ENCODE measurements at regions not wholly inside any gene's neighbourhood (a gene's known extent, or its start where the extent isn't known, plus 50 kb on each side); places are given as distances from the start of the nearest gene placed in this dataset.

DNA sequence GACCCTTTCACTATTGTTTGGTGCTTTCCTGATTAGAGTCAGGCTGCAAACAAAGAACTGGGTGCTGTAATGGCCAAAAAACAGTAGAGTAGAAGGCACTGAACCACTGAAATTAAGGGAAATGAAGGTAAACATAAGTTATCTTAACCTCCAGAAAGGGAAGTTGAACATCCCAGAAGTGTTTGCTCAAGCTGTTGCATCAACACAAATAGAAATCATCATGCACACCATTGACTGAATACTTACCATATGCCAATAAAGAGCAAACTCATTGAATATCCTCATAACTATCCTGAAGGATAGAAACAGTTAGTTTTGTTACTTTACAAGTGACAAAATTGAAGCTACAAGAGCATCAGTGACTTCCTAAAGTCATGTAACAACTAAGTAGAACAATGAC, 477.4 kb upstream of the CHST9 start:
- TF ChIP-seq CSDC2 (CRISPR knock-in tag; IDR thresholded peaks at IDR 0.05) (no peak), ZNF565 (CRISPR knock-in tag; conservative IDR thresholded peaks at IDR 0.05; ENCODE audit: low read depth) (no peak), TCF4 (CRISPR knock-in tag; IDR thresholded peaks at IDR 0.05; ENCODE audit: borderline replicate concordance) (no peak), ESRRG (CRISPR knock-in tag; IDR thresholded peaks at IDR 0.05) (no peak), ZFP30 (CRISPR knock-in tag; IDR thresholded peaks at IDR 0.05) (no peak), BACH2 (CRISPR knock-in tag; IDR thresholded peaks at IDR 0.05; ENCODE audit: borderline replicate concordance) (no peak), RARB (CRISPR knock-in tag; IDR thresholded peaks at IDR 0.05) (no peak), OSR1 (CRISPR knock-in tag; IDR thresholded peaks at IDR 0.05) (no peak), ZC3H10 (CRISPR knock-in tag; IDR thresholded peaks at IDR 0.05) (no peak)
- TF ChIP-seq, protein P1, sequence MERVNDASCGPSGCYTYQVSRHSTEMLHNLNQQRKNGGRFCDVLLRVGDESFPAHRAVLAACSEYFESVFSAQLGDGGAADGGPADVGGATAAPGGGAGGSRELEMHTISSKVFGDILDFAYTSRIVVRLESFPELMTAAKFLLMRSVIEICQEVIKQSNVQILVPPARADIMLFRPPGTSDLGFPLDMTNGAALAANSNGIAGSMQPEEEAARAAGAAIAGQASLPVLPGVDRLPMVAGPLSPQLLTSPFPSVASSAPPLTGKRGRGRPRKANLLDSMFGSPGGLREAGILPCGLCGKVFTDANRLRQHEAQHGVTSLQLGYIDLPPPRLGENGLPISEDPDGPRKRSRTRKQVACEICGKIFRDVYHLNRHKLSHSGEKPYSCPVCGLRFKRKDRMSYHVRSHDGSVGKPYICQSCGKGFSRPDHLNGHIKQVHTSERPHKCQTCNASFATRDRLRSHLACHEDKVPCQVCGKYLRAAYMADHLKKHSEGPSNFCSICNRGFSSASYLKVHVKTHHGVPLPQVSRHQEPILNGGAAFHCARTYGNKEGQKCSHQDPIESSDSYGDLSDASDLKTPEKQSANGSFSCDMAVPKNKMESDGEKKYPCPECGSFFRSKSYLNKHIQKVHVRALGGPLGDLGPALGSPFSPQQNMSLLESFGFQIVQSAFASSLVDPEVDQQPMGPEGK (CRISPR knock-in tag; IDR thresholded peaks at IDR 0.05; ENCODE audit: borderline replicate concordance) = no peak
- TF ChIP-seq, protein P2, sequence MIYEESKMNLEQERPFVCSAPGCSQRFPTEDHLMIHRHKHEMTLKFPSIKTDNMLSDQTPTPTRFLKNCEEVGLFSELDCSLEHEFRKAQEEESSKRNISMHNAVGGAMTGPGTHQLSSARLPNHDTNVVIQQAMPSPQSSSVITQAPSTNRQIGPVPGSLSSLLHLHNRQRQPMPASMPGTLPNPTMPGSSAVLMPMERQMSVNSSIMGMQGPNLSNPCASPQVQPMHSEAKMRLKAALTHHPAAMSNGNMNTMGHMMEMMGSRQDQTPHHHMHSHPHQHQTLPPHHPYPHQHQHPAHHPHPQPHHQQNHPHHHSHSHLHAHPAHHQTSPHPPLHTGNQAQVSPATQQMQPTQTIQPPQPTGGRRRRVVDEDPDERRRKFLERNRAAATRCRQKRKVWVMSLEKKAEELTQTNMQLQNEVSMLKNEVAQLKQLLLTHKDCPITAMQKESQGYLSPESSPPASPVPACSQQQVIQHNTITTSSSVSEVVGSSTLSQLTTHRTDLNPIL (CRISPR knock-in tag; IDR thresholded peaks at IDR 0.05; ENCODE audit: low read depth) = no peak

DNA sequence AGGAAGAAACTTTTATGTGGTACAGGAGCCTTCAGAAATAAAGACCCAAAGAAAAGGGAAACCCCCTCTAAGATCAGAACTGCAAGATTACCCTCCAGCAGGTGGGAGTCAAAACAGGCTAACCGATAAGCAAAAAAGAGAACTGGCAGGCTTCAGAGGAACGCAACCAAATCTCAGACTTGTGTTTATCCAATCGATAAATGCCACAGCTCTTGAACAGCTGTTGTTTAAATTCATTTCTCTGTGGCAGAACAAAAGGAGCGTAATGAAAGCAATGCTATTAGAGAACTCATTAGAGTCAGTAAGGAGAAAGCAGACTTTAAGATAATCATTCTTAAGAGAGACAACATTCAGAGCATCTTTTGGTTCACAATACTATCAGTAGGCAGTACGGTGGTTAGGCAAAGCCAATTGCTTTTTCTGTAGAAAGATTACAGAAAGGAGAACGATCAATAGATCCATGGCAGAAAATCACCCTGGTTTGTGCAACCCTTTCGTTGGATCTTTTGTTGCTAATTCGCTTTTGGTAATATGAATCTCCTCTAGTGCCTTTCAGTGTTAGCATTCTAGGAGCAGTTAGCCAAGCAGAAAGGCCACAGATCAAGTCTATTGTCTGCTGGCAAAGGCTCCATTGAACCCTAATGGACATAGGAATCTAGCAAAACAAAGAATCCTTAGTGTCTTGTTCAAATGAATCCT, 476.4 kb upstream of the CHST9 start:
- no peak for ATAC-seq
- TF ChIP-seq ARNTL (CRISPR knock-in tag; IDR thresholded peaks at IDR 0.05; ENCODE audit: borderline replicate concordance, low read depth) (no peak), OSR1 (CRISPR knock-in tag; IDR thresholded peaks at IDR 0.05) (no peak), ESRRG (CRISPR knock-in tag; IDR thresholded peaks at IDR 0.05) (no peak)
- TF ChIP-seq, protein P3, sequence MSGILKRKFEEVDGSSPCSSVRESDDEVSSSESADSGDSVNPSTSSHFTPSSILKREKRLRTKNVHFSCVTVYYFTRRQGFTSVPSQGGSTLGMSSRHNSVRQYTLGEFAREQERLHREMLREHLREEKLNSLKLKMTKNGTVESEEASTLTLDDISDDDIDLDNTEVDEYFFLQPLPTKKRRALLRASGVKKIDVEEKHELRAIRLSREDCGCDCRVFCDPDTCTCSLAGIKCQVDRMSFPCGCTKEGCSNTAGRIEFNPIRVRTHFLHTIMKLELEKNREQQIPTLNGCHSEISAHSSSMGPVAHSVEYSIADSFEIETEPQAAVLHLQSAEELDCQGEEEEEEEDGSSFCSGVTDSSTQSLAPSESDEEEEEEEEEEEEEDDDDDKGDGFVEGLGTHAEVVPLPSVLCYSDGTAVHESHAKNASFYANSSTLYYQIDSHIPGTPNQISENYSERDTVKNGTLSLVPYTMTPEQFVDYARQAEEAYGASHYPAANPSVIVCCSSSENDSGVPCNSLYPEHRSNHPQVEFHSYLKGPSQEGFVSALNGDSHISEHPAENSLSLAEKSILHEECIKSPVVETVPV (CRISPR knock-in tag; IDR thresholded peaks at IDR 0.05) = no peak
- TF ChIP-seq, protein P2 (CRISPR knock-in tag; IDR thresholded peaks at IDR 0.05; ENCODE audit: low read depth) = no peak

More for the DNA sequence above, 477.4 kb upstream of the CHST9 start:
- ATAC-seq = no peak

DNA sequence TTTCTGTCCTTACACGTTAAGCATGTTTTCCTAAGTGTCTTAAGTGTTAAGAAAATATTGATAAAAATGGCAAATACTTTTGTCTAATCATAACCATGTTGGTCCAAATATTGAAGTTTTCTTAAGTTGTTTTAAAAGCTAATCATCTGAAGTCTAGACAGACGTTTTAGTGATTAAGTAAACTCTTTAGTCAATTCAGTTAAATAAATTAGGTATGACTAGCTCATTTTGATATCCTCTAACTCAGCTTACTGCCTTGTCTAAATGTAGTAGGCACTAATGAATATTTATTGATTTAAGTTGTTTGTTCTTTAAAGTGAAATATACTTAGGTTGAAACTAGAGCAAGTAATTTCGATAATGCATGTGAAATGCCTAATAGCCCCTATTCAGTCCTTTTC, 471.8 kb upstream of the CHST9 start:
- TF ChIP-seq, protein P1 (CRISPR knock-in tag; IDR thresholded peaks at IDR 0.05; ENCODE audit: borderline replicate concordance) = no peak
- peak; percentile 50 for TF ChIP-seq ISL1 (CRISPR knock-in tag; IDR thresholded peaks at IDR 0.05)
- ATAC-seq = no peak

DNA sequence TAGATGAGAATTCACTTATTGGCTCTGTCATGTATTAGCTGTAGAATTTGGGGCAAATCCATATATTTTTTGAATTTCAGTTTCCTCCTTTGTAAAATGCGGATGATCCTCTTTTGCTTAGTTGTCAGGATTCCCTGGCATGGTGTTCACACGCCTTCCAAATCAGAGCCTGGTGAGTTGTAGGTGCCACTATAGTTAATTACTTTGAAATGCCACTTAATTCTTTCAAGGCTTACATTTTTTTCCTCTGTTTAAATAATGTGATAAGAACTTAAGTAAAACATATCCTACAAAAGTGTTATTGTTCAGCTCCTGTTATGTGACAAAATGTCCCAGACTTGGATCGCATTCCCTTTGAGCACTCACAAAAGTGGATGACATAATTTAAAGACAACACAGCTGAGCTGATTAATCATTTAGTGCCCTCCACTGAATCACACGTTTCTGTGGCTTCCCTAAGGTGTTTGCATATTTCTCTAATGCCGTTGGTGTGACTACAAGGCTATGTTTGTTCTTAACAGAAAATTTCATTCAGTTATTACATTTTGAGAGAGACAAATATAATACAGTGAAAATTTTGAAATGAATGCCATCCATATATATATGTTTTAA, 471.2 kb upstream of the CHST9 start:
- no peak for ATAC-seq
- TF ChIP-seq, protein P4, sequence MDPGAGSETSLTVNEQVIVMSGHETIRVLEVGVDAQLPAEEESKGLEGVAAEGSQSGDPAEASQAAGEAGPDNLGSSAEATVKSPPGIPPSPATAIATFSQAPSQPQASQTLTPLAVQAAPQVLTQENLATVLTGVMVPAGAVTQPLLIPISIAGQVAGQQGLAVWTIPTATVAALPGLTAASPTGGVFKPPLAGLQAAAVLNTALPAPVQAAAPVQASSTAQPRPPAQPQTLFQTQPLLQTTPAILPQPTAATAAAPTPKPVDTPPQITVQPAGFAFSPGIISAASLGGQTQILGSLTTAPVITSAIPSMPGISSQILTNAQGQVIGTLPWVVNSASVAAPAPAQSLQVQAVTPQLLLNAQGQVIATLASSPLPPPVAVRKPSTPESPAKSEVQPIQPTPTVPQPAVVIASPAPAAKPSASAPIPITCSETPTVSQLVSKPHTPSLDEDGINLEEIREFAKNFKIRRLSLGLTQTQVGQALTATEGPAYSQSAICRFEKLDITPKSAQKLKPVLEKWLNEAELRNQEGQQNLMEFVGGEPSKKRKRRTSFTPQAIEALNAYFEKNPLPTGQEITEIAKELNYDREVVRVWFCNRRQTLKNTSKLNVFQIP (CRISPR knock-in tag; IDR thresholded peaks at IDR 0.05; ENCODE audit: borderline replicate concordance, low read depth) = no peak
- TF ChIP-seq, protein P5, sequence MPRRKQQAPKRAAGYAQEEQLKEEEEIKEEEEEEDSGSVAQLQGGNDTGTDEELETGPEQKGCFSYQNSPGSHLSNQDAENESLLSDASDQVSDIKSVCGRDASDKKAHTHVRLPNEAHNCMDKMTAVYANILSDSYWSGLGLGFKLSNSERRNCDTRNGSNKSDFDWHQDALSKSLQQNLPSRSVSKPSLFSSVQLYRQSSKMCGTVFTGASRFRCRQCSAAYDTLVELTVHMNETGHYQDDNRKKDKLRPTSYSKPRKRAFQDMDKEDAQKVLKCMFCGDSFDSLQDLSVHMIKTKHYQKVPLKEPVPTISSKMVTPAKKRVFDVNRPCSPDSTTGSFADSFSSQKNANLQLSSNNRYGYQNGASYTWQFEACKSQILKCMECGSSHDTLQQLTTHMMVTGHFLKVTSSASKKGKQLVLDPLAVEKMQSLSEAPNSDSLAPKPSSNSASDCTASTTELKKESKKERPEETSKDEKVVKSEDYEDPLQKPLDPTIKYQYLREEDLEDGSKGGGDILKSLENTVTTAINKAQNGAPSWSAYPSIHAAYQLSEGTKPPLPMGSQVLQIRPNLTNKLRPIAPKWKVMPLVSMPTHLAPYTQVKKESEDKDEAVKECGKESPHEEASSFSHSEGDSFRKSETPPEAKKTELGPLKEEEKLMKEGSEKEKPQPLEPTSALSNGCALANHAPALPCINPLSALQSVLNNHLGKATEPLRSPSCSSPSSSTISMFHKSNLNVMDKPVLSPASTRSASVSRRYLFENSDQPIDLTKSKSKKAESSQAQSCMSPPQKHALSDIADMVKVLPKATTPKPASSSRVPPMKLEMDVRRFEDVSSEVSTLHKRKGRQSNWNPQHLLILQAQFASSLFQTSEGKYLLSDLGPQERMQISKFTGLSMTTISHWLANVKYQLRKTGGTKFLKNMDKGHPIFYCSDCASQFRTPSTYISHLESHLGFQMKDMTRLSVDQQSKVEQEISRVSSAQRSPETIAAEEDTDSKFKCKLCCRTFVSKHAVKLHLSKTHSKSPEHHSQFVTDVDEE (CRISPR knock-in tag; IDR thresholded peaks at IDR 0.05) = no peak
- TF ChIP-seq RARB (CRISPR knock-in tag; IDR thresholded peaks at IDR 0.05) (no peak), ZNF8 (CRISPR knock-in tag; IDR thresholded peaks at IDR 0.05) (no peak), ZFP30 (CRISPR knock-in tag; IDR thresholded peaks at IDR 0.05) (no peak), BACH2 (CRISPR knock-in tag; IDR thresholded peaks at IDR 0.05; ENCODE audit: borderline replicate concordance) (no peak), ZNF565 (CRISPR knock-in tag; conservative IDR thresholded peaks at IDR 0.05; ENCODE audit: low read depth) (no peak)
- TF ChIP-seq, protein P3 (CRISPR knock-in tag; IDR thresholded peaks at IDR 0.05) = no peak
